ENCODE measurements at regions not wholly inside any gene's neighbourhood (a gene's known extent, or its start where the extent isn't known, plus 50 kb on each side); places are given as distances from the start of the nearest gene placed in this dataset.

DNA sequence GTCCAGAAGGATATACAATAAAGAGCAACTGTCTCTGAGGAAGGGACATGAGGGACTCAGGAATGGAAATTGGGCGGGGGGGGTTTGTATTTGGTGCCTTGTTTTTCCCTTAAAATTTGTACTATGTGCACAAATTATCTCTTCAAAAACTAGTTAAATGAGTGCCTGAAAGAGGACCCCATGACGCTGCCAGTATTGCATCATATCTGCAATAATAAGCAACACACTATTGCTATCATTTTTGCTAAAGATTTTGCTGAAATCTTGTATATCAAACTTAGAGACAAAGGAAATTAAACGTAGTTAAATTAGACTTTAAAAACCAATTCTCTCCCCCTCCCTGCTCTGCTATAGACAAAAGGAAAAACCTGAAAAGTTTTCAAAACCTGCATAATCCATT lies 89.7 kb upstream of the SLC30A5 start:
- Histone ChIP-seq H3K27me3 (no peaks in the 10 kb centered on the region), H3K9me3 (no peaks in the 10 kb centered on the region), H3K27ac (no peak overlapping the region), H3K4me1 (no peaks in the 10 kb centered on the region), H3K4me3 (no peak overlapping the region), H3K36me3 (replicated peaks in 1 of 2; ENCODE audit: insufficient read depth in 1 of 2, low read depth in 2 of 2) (no peaks in the 10 kb centered on the region)
- ATAC-seq = no peak
- DNase-seq = no peak
- WGBS, 2 donors = 49 to 54% methylated on average over 3 of the region's 3 CpGs
- intact Hi-C loops (cut with DNase I) = no loop called here
- TF ChIP-seq, protein P1, sequence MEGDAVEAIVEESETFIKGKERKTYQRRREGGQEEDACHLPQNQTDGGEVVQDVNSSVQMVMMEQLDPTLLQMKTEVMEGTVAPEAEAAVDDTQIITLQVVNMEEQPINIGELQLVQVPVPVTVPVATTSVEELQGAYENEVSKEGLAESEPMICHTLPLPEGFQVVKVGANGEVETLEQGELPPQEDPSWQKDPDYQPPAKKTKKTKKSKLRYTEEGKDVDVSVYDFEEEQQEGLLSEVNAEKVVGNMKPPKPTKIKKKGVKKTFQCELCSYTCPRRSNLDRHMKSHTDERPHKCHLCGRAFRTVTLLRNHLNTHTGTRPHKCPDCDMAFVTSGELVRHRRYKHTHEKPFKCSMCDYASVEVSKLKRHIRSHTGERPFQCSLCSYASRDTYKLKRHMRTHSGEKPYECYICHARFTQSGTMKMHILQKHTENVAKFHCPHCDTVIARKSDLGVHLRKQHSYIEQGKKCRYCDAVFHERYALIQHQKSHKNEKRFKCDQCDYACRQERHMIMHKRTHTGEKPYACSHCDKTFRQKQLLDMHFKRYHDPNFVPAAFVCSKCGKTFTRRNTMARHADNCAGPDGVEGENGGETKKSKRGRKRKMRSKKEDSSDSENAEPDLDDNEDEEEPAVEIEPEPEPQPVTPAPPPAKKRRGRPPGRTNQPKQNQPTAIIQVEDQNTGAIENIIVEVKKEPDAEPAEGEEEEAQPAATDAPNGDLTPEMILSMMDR (IDR thresholded peaks at IDR 0.05) = no peak
- no peak for TF ChIP-seq POLR2A (IDR thresholded peaks at IDR 0.05)

DNA sequence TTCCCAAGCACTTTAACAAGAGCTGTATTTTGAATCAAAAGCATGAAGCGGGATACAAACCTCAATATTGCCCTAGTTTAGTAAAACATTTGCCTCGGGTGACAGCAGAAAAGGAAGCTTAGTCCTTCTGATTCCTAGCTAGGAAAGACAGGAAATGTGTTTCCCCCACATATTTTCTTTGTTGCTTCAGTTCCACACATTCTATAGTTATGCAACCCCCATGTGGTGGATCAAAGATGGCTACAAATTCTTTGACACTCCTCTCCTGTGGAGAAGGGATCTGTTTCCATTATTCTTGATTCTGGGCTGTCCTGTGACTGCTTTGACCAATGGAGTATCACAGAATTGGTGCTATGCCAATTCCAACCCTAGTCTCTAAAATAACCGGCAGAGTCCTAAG lies 89.1 kb upstream of the SLC30A5 start:
- ATAC-seq (no peak), DNase-seq (no peak)
- H3K36me3 ChIP-seq (replicated peaks in 1 of 2; ENCODE audit: insufficient read depth in 1 of 2, low read depth in 2 of 2) = no peaks in the 10 kb centered on the region
- H3K27ac ChIP-seq = no peak overlapping the region
- no peaks in the 10 kb centered on the region for H3K27me3 ChIP-seq
- H3K4me3 ChIP-seq = no peak overlapping the region
- H3K4me1 ChIP-seq = no peaks in the 10 kb centered on the region
- intact Hi-C loops (cut with DNase I) = no loop called here
- H3K9me3 ChIP-seq = no peaks in the 10 kb centered on the region
- TF ChIP-seq POLR2A (IDR thresholded peaks at IDR 0.05) = no peak
- TF ChIP-seq, protein P1 (IDR thresholded peaks at IDR 0.05) = no peak
- 70 to 76% methylated on average over 3 of the region's 3 CpGs for WGBS, 2 donors

DNA sequence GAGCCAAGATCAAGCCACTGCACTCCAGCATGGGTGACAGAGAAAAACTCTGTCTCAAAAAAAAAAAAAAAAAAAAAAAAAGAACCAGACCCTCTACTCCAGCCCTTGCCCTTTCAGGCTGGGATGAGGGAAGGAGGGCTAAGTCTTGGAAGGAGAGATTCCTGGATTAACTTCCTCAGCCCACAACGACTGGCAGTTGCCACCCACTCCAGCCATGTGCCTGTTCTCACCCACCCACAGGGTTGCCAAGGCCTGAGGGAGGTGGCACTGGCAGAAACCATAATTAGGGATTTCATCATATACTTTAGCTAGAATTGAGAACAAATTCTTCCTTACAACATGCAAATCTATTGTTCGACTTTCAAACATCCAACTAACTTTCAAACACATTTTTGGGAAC lies 87.8 kb upstream of the SLC30A5 start:
- Histone ChIP-seq H3K4me1 (no peaks in the 10 kb centered on the region), H3K27ac (no peak overlapping the region), H3K27me3 (no peaks in the 10 kb centered on the region), H3K36me3 (replicated peaks in 1 of 2; ENCODE audit: insufficient read depth in 1 of 2, low read depth in 2 of 2) (no peaks in the 10 kb centered on the region), H3K9me3 (no peaks in the 10 kb centered on the region), H3K4me3 (no peak overlapping the region)
- intact Hi-C loops (cut with DNase I) = no loop called here
- ATAC-seq (no peak), DNase-seq (no peak)
- TF ChIP-seq POLR2A (IDR thresholded peaks at IDR 0.05) = no peak
- TF ChIP-seq, protein P1 (IDR thresholded peaks at IDR 0.05) = no peak
- WGBS, 2 donors = 57 to 64% methylated on average over 2 of the region's 2 CpGs

DNA sequence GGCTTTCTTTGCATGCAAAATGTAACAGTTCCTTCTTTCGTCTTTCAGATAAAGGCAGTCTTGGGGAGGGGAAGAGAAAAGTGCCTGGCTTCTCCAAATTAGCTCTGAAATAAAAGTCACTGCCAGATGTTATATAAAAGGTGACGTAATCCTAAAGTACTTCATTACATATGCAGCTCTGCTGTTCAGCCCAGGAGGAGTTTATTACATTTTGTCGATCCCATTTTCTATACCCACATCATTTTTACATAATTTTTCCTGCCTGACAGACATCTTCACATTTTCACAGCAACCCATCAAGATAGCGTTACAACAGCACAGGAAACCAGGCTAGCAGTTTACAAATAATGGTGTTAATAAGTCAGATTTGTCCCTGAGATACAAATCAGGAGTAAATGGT lies 86.7 kb upstream of the SLC30A5 start:
- intact Hi-C loops (cut with DNase I) = no loop called here
- H3K4me3 ChIP-seq = no peak overlapping the region
- no peaks in the 10 kb centered on the region for H3K4me1 ChIP-seq
- no peaks in the 10 kb centered on the region for H3K9me3 ChIP-seq
- no peak overlapping the region for H3K27ac ChIP-seq
- no peak for DNase-seq
- no peaks in the 10 kb centered on the region for H3K27me3 ChIP-seq
- TF ChIP-seq, protein P1 (IDR thresholded peaks at IDR 0.05) = no peak
- TF ChIP-seq POLR2A (IDR thresholded peaks at IDR 0.05) = no peak
- no peak for ATAC-seq
- 56 to 58% methylated on average over 4 of the region's 4 CpGs for WGBS, 2 donors
- no peaks in the 10 kb centered on the region for H3K36me3 ChIP-seq (replicated peaks in 1 of 2; ENCODE audit: insufficient read depth in 1 of 2, low read depth in 2 of 2)

DNA sequence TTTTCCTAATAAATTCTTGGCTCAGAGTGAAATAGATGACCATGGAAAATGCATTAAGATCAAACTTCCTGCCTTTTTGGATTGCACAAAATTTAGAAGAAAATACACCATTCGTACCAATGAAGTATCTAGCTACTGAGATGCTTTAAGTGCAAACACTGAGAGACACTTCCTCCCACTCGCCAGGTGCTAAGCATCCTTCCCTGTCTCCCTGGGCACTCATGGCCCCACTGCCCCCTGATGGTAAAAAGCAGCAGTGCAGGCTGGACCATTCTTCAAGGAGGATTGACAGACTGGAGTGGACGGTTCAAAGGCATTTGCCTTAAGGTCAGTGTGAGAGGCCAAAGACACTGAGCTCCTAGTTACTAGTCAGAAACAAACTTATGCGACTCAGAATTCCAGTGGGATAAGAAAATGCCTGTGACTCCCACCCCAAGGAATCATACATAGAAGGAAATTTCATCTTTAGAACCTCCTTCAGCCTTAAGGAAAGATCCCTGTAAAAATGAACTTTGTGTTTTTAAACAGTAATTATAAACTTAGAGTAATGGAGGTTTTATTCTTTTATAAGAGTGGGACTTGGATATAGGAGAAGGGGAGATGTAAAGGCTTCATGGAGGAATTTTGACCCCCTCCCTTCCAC lies 86.0 kb upstream of the SLC30A5 start:
- Histone ChIP-seq H3K9me3 (no peaks in the 10 kb centered on the region), H3K4me3 (no peak overlapping the region), H3K27me3 (no peaks in the 10 kb centered on the region), H3K4me1 (no peaks in the 10 kb centered on the region), H3K36me3 (replicated peaks in 1 of 2; ENCODE audit: insufficient read depth in 1 of 2, low read depth in 2 of 2) (no peaks in the 10 kb centered on the region), H3K27ac (no peak overlapping the region)
- intact Hi-C loops (cut with DNase I) = no loop called here
- DNase-seq = peak; percentile 32 to 60 (median 52)
- ATAC-seq = no peak
- 15 to 16% methylated on average over 4 of the region's 4 CpGs for WGBS, 2 donors
- TF ChIP-seq, protein P1 (IDR thresholded peaks at IDR 0.05) = peak; percentile 22 to 59 (median 49)
- no peak for TF ChIP-seq POLR2A (IDR thresholded peaks at IDR 0.05)
